GM13977 (cell line): ENCODE measurements at regions not wholly inside any gene's neighbourhood (a gene's known extent, or its start where the extent isn't known, plus 50 kb on each side); places are given as distances from the start of the nearest gene placed in this dataset.

ENCODE experiments used
- DNase-seq: peaks from one replicate; pipeline ENCODE4 v3.0.0; 2012; ENCODE audit warnings: low spot score
- CTCF ChIP-seq: IDR thresholded peaks from 2 replicates; pipeline ENCODE4 v1.5.1; 2012; ENCODE audit warnings: mild to moderate bottlenecking, control low read depth; ENCODE audit not compliant: insufficient read depth; ENCODE audit errors: extremely low read depth, missing control alignments
- in situ Hi-C: fragments of 300-500 bp; cut with MboI; formaldehyde crosslinking; loops from one replicate; pipeline ENCODE4 v1.12.0; 2022; ENCODE audit warnings: low sequenced_read_pairs, low pct_unique_long_range_greater_than_20kb, mixed read lengths, inconsistent platforms; ENCODE audit not compliant: unreplicated experiment

- no peak for TF ChIP-seq CTCF
- DNase-seq = no peak
- in situ Hi-C loops = no loop called here
These were observed 72.9 kb upstream of the SNTG2 start for GRCh38 chr2:877747-878146.

- no peak for DNase-seq
- TF ChIP-seq CTCF = no peak
- in situ Hi-C loops = no loop called here
These were observed 74.7 kb upstream of the SNTG2 start for GRCh38 chr2:875687-876615.

GRCh38 chr2:873651-874580, 76.7 kb upstream of the SNTG2 start:
- no peak for TF ChIP-seq CTCF
- DNase-seq = no peak
- in situ Hi-C loops = no loop called here

GRCh38 chr2:873027-873426, 77.6 kb upstream of the SNTG2 start:
- TF ChIP-seq CTCF = no peak
- DNase-seq = no peak
- in situ Hi-C loops = no loop called here

GRCh38 chr2:871926-872680, 78.5 kb upstream of the SNTG2 start:
- no peak for TF ChIP-seq CTCF
- no peak for DNase-seq
- in situ Hi-C loops = no loop called here

- no peak for DNase-seq
- in situ Hi-C loops = no loop called here
- no peak for TF ChIP-seq CTCF
These were observed 79.4 kb upstream of the SNTG2 start for GRCh38 chr2:871175-871727.
